ENCODE measurements at regions not wholly inside any gene's neighbourhood (a gene's known extent, or its start where the extent isn't known, plus 50 kb on each side); places are given as distances from the start of the nearest gene placed in this dataset.
"Not testable (repeated sequence)": the region's sequence is repeated elsewhere in the genome, so short reads cannot be mapped to it uniquely, and the experiment has no call there.

DNA sequence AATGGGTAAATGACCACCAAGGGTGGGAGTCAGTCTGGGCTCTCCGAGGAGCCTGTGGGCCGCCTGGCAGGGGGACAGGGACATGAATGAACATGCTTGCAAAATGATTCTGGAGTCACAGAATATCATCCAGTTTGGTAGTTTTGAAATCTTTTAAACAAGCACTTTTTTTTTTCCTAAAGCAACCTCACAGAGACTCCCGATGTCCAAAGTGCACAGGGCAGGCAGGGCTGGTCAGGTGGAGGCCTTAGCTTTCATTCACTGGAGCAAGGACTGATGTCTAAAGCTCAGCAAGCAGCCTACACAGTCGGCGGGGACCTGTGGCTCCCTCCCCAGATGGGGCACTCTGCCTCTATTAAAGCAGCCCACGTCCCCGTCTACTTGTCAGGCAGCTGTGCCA is 402.9 kb downstream of the PPP1R2C start:
- Histone ChIP-seq H3K27ac (no peak overlapping the region), H3K36me3 (no peaks in the 10 kb centered on the region), H3K9me3 (no peaks in the 10 kb centered on the region), H3K27me3 (peaks cover 0 to 6% (median 0%) of the 10 kb centered on the region in 4 donors), H3K4me3 (no peak overlapping the region), H3K4me1 (no peaks in the 10 kb centered on the region)
- FAIRE-seq (no peak), DNase-seq (no peak), ATAC-seq (no peak)
- WGBS, 2 donors: 53 to 84% methylated on average over 7 of the region's 7 CpGs
- TF ChIP-seq, protein P1, sequence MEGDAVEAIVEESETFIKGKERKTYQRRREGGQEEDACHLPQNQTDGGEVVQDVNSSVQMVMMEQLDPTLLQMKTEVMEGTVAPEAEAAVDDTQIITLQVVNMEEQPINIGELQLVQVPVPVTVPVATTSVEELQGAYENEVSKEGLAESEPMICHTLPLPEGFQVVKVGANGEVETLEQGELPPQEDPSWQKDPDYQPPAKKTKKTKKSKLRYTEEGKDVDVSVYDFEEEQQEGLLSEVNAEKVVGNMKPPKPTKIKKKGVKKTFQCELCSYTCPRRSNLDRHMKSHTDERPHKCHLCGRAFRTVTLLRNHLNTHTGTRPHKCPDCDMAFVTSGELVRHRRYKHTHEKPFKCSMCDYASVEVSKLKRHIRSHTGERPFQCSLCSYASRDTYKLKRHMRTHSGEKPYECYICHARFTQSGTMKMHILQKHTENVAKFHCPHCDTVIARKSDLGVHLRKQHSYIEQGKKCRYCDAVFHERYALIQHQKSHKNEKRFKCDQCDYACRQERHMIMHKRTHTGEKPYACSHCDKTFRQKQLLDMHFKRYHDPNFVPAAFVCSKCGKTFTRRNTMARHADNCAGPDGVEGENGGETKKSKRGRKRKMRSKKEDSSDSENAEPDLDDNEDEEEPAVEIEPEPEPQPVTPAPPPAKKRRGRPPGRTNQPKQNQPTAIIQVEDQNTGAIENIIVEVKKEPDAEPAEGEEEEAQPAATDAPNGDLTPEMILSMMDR (IDR thresholded peaks at IDR 0.05): no peak
- intact Hi-C loops (cut with DNase I): no loop called here

DNA sequence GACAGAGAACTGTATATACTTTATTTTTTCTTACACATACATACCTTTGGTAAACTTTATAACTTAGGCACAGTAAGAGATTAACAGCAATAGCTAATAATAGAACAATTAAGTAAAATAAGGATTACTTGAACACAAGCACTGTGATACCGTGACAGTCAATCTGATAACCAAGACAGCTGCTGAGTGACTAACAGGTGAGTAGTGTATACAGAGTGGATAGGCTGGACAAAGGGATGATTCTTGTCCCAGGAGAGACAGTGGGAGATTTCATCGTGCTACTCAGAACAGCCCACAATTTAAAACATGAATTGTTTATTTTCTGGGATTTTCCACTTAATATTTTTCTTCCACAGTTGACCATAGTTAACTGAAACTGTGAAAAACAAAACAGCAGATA is 411.8 kb downstream of the PPP1R2C start:
- H3K36me3 ChIP-seq: no peaks in the 10 kb centered on the region
- ATAC-seq: no peak
- no peak for DNase-seq
- no peak overlapping the region for H3K27ac ChIP-seq
- peaks cover 0 to 7% (median 0%) of the 10 kb centered on the region in 4 donors for H3K27me3 ChIP-seq
- 54 to 60% methylated on average over 2 of the region's 2 CpGs for whole genome bisulfite sequencing, 2 donors
- FAIRE-seq: no peak
- no peaks in the 10 kb centered on the region for H3K4me1 ChIP-seq
- H3K9me3 ChIP-seq: no peaks in the 10 kb centered on the region
- H3K4me3 ChIP-seq: no peak overlapping the region
- TF ChIP-seq, protein P1 (IDR thresholded peaks at IDR 0.05): no peak
- intact Hi-C loops (cut with DNase I): no loop called here

DNA sequence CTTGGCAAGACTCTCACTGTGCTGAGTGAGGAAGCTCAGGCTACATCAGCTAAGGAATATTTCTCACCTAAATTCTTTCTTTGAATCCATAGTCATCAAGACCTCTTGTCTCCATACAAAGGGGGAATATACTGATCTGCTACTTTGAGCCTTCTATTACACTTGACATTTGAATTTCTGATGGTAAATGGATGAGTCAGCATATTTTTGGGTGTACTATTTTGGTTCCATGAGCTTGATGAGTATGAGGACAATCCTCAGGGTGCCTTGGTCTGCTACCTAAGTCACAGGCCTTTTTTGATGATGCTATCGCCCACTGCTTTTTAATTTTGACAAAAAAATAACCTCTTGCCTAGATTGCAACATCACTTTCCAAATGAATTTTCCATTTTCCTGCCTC is 415.7 kb downstream of the PPP1R2C start:
- Histone ChIP-seq H3K4me3 (no peak overlapping the region), H3K4me1 (no peaks in the 10 kb centered on the region), H3K27me3 (peaks cover 0 to 9% (median 0%) of the 10 kb centered on the region in 4 donors), H3K9me3 (no peaks in the 10 kb centered on the region), H3K27ac (no peak overlapping the region), H3K36me3 (no peaks in the 10 kb centered on the region)
- TF ChIP-seq, protein P1 (IDR thresholded peaks at IDR 0.05): no peak
- DNase-seq: no peak
- intact Hi-C loops (cut with DNase I): no loop called here
- ATAC-seq: no peak
- WGBS, 2 donors: 71 to 93% methylated on average over 1 of the region's 1 CpG
- FAIRE-seq: no peak

DNA sequence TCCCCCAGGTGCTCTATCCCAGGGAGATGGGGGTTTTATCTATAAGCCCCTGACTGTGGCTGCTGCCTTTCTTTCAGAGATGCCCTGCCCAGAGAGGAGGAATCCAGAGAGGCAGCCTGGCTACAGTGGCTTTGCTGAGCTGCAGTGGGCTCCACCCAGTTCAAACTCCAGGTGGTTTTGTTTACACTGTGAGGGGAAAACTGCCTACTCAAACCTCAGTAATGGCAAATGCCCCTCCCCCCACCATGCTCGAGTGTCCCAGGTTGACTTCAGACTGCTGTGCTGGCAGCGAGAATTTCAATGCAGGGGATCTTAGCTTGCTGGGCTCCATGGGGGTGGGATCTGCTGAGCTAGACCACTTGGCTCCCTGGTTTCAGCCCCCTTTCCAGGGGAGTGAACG is 419.6 kb upstream of the CASK start:
- intact Hi-C loops (cut with DNase I); H3K9me3 ChIP-seq; ATAC-seq; H3K27me3 ChIP-seq; FAIRE-seq; H3K36me3 ChIP-seq; H3K27ac ChIP-seq; H3K4me1 ChIP-seq; H3K4me3 ChIP-seq: not testable (repeated sequence)
- peak in 1 of 6 donors; percentile 13 for DNase-seq
- WGBS, 2 donors: 53 to 58% methylated on average over 3 of the region's 3 CpGs

All from pancreas (tissue), 10 donors.